GM23338 (cell line): ENCODE measurements at regions not wholly inside any gene's neighbourhood (a gene's known extent, or its start where the extent isn't known, plus 50 kb on each side); places are given as distances from the start of the nearest gene placed in this dataset.

Source experiments
- ATAC-seq: fragments of 200-7000 bp; cut with Tn5 transposase; 3 replicates; pipeline ENCODE4 v1.9.1; 2020
- DNase-seq: peaks from one replicate; pipeline ENCODE4 v3.0.0-alpha.2; 2015; ENCODE audit warnings: low spot score
- H2AFZ ChIP-seq: fragments of 200-600 bp; sonication (generic); 2 replicates; pipeline ENCODE4 v1.8.0; 2016; ENCODE audit warnings: antibody characterized with exemption, mild to moderate bottlenecking, moderate library complexity
- H3F3A ChIP-seq: fragments of 200-600 bp; sonication (generic); replicated peaks from 2 replicates; pipeline ENCODE4 v1.8.0; 2017; ENCODE audit warnings: antibody characterized with exemption, mixed run types, low read depth
- H3K27ac ChIP-seq: fragments of 200-600 bp; sonication (generic); 2 replicates; pipeline ENCODE4 v1.6.1; 2016; ENCODE audit warnings: low read depth
- H3K27me3 ChIP-seq: fragments of 200-600 bp; sonication (generic); 2 replicates; pipeline ENCODE4 v1.8.0; 2016; ENCODE audit warnings: mild to moderate bottlenecking, mixed run types, moderate library complexity; ENCODE audit not compliant: insufficient read depth
- H3K36me3 ChIP-seq: fragments of 200-600 bp; sonication (generic); 2 replicates; pipeline ENCODE4 v1.8.0; 2016; ENCODE audit warnings: mild to moderate bottlenecking; ENCODE audit not compliant: insufficient read depth
- H3K4me1 ChIP-seq: fragments of 200-600 bp; sonication (generic); 2 replicates; pipeline ENCODE4 v1.8.0; 2016; ENCODE audit warnings: mild to moderate bottlenecking, moderate library complexity; ENCODE audit not compliant: insufficient read depth
- H3K4me2 ChIP-seq: fragments of 200-600 bp; sonication (generic); 2 replicates; pipeline ENCODE4 v1.7.1; 2017; ENCODE audit warnings: mixed run types
- H3K4me3 ChIP-seq: fragments of 200-600 bp; sonication (generic); 2 replicates; pipeline ENCODE4 v1.6.1; 2016; ENCODE audit warnings: mixed run types
- H3K79me2 ChIP-seq: fragments of 200-600 bp; sonication (generic); replicated peaks from 2 replicates; pipeline ENCODE4 v1.8.0; 2017; ENCODE audit warnings: mild to moderate bottlenecking; ENCODE audit not compliant: insufficient read depth
- H3K9me2 ChIP-seq: fragments of 200-600 bp; sonication (generic); 2 replicates; pipeline ENCODE4 v1.8.0; 2017; ENCODE audit not compliant: insufficient read depth
- H4K20me1 ChIP-seq: fragments of 200-600 bp; sonication (generic); replicated peaks from 2 replicates; pipeline ENCODE4 v1.8.0; 2017; ENCODE audit warnings: mild to moderate bottlenecking; ENCODE audit not compliant: insufficient read depth
- H3K27ac Mint-ChIP-seq: 2 replicates; pipeline ENCODE4 v1.8.0; 2020; ENCODE audit warnings: inconsistent platforms, mild to moderate bottlenecking, moderate library complexity, mixed read lengths
- H3K27me3 Mint-ChIP-seq: 3 replicates; pipeline ENCODE4 v1.8.0; 2022; ENCODE audit warnings: low read depth, mild to moderate bottlenecking, moderate library complexity, mixed read lengths, inconsistent platforms; ENCODE audit not compliant: insufficient read depth, poor library complexity
- H3K36me3 Mint-ChIP-seq: 3 replicates; pipeline ENCODE4 v1.8.0; 2021; ENCODE audit warnings: low read depth, mild to moderate bottlenecking, inconsistent platforms, moderate library complexity, mixed read lengths
- H3K4me1 Mint-ChIP-seq: 3 replicates; pipeline ENCODE4 v1.8.0; 2020; ENCODE audit warnings: mild to moderate bottlenecking, inconsistent platforms, mixed read lengths
- H3K4me3 Mint-ChIP-seq: 3 replicates; pipeline ENCODE4 v1.8.0; 2021; ENCODE audit warnings: moderate library complexity, mild to moderate bottlenecking, inconsistent platforms, mixed read lengths
- H3K9me3 Mint-ChIP-seq: 3 replicates; pipeline ENCODE4 v1.8.0; 2020; ENCODE audit warnings: moderate library complexity, mild to moderate bottlenecking, inconsistent platforms, mixed read lengths
- CREB1 ChIP-seq: fragments of 250-450 bp; sonication (Bioruptor Pico); IDR thresholded peaks from 2 replicates; pipeline ENCODE4 v1.5.0; 2020; ENCODE audit warnings: low read depth, mild to moderate bottlenecking, moderate library complexity
- EZH2 ChIP-seq: fragments of 200-600 bp; sonication (generic); IDR thresholded peaks from one replicate; pipeline ENCODE4 v1.8.0; 2017; ENCODE audit warnings: antibody characterized with exemption, mild to moderate bottlenecking, low read depth; ENCODE audit not compliant: unreplicated experiment
- EZH2phosphoT487 ChIP-seq: fragments of 200-600 bp; sonication (generic); IDR thresholded peaks from one replicate; pipeline ENCODE4 v1.8.1; 2018; ENCODE audit warnings: antibody characterized with exemption; ENCODE audit not compliant: unreplicated experiment
- JUNB ChIP-seq: IDR thresholded peaks from one replicate; pipeline ENCODE4 v1.6.1; 2016; ENCODE audit warnings: antibody characterized with exemption; ENCODE audit not compliant: unreplicated experiment
- NANOG ChIP-seq: IDR thresholded peaks from 2 replicates; pipeline ENCODE4 v1.6.1; 2016; ENCODE audit warnings: antibody characterized with exemption, borderline replicate concordance
- POLR2AphosphoS5 ChIP-seq: IDR thresholded peaks from 2 replicates; pipeline ENCODE4 v1.6.1; 2016; ENCODE audit warnings: antibody characterized with exemption, low read depth
- STAT1 ChIP-seq: IDR thresholded peaks from one replicate; pipeline ENCODE4 v1.6.1; 2016; ENCODE audit warnings: antibody characterized with exemption; ENCODE audit not compliant: unreplicated experiment
- ZNF114 ChIP-seq: fragments of 250-450 bp; sonication (Bioruptor Pico); IDR thresholded peaks from 2 replicates; pipeline ENCODE4 v1.5.0; 2020; ENCODE audit warnings: mild to moderate bottlenecking, moderate library complexity
- ZNF331 ChIP-seq: fragments of 250-450 bp; sonication (Bioruptor Pico); IDR thresholded peaks from 2 replicates; pipeline ENCODE4 v1.5.0; 2020; ENCODE audit warnings: low read depth, mild to moderate bottlenecking, moderate library complexity
- TF ChIP-seq, protein P1 (sequence below): fragments of 250-450 bp; sonication (Bioruptor Pico); IDR thresholded peaks from 2 replicates; pipeline ENCODE4 v1.5.0; 2020; ENCODE audit warnings: mild to moderate bottlenecking, moderate library complexity
- TF ChIP-seq, protein P2 (sequence below): IDR thresholded peaks from 2 replicates; pipeline ENCODE4 v1.6.1; 2016; ENCODE audit warnings: antibody characterized with exemption
- TF ChIP-seq, protein P3 (sequence below): IDR thresholded peaks from one replicate; pipeline ENCODE4 v1.6.1; 2018; ENCODE audit warnings: antibody characterized with exemption; ENCODE audit not compliant: unreplicated experiment
- TF ChIP-seq, protein P4 (sequence below), 2 experiments: fragments of 200-600 bp in 1 of 2; sonication (generic) in 1 of 2; conservative IDR thresholded peaks; 2 replicates each; pipeline versions ENCODE4 v1.5.1 to v1.6.1; 2016 to 2017; ENCODE audit warnings: antibody characterized with exemption in 2 of 2, low read depth in 2 of 2, mild to moderate bottlenecking in 2 of 2, moderate library complexity in 1 of 2

DNA sequence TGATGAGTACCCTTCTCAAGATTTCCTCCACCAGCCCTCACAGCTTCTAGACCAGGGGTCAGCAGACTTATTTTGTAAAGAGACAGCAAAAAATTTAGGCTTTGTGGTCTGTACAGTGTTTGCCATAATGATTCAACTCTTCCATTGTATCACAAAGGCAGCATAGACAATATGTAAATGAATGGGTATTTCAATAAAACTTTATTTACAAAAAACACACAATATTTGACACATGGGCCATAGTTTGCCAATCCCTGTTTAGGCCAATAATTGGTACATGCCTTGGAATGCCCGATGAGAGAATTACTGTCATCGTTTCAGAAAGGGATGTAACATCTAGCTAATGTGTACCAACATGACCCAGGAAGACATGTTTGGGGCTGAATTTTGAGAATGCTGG lies 178.9 kb upstream of the GALNT2 start:
- H3K9me3 Mint-ChIP-seq, result no peaks in the 10 kb centered on the region
- Histone ChIP-seq H3K27ac (no peak overlapping the region), H3K36me3 (no peaks in the 10 kb centered on the region), H3K4me1 (no peaks in the 10 kb centered on the region), H3K27me3 (no peaks in the 10 kb centered on the region), H3K9me2 (no peaks in the 10 kb centered on the region), H3K4me3 (no peak overlapping the region), H3K4me2 (no peak overlapping the region), H2AFZ (no peak overlapping the region), H3F3A (no peaks in the 10 kb centered on the region), H4K20me1 (no peaks in the 10 kb centered on the region), H3K79me2 (no peaks in the 10 kb centered on the region)
- TF ChIP-seq EZH2phosphoT487 (no peak), ZNF114 (CRISPR knock-in tag) (no peak), STAT1 (no peak), ZNF331 (CRISPR knock-in tag) (no peak), NANOG (no peak), EZH2 (no peak), CREB1 (CRISPR knock-in tag) (no peak), JUNB (no peak), POLR2AphosphoS5 (no peak)
- TF ChIP-seq, protein P1, sequence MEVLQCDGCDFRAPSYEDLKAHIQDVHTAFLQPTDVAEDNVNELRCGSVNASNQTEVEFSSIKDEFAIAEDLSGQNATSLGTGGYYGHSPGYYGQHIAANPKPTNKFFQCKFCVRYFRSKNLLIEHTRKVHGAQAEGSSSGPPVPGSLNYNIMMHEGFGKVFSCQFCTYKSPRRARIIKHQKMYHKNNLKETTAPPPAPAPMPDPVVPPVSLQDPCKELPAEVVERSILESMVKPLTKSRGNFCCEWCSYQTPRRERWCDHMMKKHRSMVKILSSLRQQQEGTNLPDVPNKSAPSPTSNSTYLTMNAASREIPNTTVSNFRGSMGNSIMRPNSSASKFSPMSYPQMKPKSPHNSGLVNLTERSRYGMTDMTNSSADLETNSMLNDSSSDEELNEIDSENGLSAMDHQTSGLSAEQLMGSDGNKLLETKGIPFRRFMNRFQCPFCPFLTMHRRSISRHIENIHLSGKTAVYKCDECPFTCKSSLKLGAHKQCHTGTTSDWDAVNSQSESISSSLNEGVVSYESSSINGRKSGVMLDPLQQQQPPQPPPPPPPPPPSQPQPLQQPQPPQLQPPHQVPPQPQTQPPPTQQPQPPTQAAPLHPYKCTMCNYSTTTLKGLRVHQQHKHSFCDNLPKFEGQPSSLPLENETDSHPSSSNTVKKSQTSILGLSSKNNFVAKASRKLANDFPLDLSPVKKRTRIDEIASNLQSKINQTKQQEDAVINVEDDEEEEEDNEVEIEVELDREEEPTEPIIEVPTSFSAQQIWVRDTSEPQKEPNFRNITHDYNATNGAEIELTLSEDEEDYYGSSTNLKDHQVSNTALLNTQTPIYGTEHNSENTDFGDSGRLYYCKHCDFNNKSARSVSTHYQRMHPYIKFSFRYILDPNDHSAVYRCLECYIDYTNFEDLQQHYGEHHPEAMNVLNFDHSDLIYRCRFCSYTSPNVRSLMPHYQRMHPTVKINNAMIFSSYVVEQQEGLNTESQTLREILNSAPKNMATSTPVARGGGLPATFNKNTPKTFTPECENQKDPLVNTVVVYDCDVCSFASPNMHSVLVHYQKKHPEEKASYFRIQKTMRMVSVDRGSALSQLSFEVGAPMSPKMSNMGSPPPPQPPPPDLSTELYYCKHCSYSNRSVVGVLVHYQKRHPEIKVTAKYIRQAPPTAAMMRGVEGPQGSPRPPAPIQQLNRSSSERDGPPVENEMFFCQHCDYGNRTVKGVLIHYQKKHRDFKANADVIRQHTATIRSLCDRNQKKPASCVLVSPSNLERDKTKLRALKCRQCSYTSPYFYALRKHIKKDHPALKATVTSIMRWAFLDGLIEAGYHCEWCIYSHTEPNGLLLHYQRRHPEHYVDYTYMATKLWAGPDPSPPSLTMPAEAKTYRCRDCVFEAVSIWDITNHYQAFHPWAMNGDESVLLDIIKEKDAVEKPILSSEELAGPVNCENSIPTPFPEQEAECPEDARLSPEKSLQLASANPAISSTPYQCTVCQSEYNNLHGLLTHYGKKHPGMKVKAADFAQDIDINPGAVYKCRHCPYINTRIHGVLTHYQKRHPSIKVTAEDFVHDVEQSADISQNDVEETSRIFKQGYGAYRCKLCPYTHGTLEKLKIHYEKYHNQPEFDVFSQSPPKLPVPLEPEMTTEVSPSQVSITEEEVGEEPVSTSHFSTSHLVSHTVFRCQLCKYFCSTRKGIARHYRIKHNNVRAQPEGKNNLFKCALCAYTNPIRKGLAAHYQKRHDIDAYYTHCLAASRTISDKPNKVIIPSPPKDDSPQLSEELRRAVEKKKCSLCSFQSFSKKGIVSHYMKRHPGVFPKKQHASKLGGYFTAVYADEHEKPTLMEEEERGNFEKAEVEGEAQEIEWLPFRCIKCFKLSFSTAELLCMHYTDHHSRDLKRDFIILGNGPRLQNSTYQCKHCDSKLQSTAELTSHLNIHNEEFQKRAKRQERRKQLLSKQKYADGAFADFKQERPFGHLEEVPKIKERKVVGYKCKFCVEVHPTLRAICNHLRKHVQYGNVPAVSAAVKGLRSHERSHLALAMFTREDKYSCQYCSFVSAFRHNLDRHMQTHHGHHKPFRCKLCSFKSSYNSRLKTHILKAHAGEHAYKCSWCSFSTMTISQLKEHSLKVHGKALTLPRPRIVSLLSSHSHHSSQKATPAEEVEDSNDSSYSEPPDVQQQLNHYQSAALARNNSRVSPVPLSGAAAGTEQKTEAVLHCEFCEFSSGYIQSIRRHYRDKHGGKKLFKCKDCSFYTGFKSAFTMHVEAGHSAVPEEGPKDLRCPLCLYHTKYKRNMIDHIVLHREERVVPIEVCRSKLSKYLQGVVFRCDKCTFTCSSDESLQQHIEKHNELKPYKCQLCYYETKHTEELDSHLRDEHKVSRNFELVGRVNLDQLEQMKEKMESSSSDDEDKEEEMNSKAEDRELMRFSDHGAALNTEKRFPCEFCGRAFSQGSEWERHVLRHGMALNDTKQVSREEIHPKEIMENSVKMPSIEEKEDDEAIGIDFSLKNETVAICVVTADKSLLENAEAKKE, result no peak
- TF ChIP-seq, protein P2, sequence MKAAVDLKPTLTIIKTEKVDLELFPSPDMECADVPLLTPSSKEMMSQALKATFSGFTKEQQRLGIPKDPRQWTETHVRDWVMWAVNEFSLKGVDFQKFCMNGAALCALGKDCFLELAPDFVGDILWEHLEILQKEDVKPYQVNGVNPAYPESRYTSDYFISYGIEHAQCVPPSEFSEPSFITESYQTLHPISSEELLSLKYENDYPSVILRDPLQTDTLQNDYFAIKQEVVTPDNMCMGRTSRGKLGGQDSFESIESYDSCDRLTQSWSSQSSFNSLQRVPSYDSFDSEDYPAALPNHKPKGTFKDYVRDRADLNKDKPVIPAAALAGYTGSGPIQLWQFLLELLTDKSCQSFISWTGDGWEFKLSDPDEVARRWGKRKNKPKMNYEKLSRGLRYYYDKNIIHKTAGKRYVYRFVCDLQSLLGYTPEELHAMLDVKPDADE, result no peak
- TF ChIP-seq, protein P3, sequence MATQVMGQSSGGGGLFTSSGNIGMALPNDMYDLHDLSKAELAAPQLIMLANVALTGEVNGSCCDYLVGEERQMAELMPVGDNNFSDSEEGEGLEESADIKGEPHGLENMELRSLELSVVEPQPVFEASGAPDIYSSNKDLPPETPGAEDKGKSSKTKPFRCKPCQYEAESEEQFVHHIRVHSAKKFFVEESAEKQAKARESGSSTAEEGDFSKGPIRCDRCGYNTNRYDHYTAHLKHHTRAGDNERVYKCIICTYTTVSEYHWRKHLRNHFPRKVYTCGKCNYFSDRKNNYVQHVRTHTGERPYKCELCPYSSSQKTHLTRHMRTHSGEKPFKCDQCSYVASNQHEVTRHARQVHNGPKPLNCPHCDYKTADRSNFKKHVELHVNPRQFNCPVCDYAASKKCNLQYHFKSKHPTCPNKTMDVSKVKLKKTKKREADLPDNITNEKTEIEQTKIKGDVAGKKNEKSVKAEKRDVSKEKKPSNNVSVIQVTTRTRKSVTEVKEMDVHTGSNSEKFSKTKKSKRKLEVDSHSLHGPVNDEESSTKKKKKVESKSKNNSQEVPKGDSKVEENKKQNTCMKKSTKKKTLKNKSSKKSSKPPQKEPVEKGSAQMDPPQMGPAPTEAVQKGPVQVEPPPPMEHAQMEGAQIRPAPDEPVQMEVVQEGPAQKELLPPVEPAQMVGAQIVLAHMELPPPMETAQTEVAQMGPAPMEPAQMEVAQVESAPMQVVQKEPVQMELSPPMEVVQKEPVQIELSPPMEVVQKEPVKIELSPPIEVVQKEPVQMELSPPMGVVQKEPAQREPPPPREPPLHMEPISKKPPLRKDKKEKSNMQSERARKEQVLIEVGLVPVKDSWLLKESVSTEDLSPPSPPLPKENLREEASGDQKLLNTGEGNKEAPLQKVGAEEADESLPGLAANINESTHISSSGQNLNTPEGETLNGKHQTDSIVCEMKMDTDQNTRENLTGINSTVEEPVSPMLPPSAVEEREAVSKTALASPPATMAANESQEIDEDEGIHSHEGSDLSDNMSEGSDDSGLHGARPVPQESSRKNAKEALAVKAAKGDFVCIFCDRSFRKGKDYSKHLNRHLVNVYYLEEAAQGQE, result no peak
- TF ChIP-seq, protein P4, sequence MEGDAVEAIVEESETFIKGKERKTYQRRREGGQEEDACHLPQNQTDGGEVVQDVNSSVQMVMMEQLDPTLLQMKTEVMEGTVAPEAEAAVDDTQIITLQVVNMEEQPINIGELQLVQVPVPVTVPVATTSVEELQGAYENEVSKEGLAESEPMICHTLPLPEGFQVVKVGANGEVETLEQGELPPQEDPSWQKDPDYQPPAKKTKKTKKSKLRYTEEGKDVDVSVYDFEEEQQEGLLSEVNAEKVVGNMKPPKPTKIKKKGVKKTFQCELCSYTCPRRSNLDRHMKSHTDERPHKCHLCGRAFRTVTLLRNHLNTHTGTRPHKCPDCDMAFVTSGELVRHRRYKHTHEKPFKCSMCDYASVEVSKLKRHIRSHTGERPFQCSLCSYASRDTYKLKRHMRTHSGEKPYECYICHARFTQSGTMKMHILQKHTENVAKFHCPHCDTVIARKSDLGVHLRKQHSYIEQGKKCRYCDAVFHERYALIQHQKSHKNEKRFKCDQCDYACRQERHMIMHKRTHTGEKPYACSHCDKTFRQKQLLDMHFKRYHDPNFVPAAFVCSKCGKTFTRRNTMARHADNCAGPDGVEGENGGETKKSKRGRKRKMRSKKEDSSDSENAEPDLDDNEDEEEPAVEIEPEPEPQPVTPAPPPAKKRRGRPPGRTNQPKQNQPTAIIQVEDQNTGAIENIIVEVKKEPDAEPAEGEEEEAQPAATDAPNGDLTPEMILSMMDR (conservative IDR thresholded peaks at IDR 0.05; ENCODE audit: low read depth in 2 of 2), result no peak
- H3K4me1 Mint-ChIP-seq, result peaks cover 2% of the 10 kb centered on the region; the same call in 1 of the 3 replicates
- DNase-seq, result no peak
- no peak for ATAC-seq
- H3K36me3 Mint-ChIP-seq, result no peaks in the 10 kb centered on the region
- no peak overlapping the region for H3K27ac Mint-ChIP-seq
- no peak overlapping the region for H3K4me3 Mint-ChIP-seq
- no peaks in the 10 kb centered on the region for H3K27me3 Mint-ChIP-seq
